ENCODE measurements at regions not wholly inside any gene's neighbourhood (a gene's known extent, or its start where the extent isn't known, plus 50 kb on each side); places are given as distances from the start of the nearest gene placed in this dataset.

GRCh38 chr7:35384761-35385700, 131.1 kb upstream of the TBX20 start:
- no peak for DNase-seq

- no peak for DNase-seq
These were observed 126.9 kb upstream of the TBX20 start for GRCh38 chr7:35380739-35381224.

GRCh38 chr7:35379481-35379880, 125.6 kb upstream of the TBX20 start:
- no peak for DNase-seq

GRCh38 chr7:35375516-35375915, 121.6 kb upstream of the TBX20 start:
- DNase-seq: no peak

GRCh38 chr7:35374858-35375257, 121.0 kb upstream of the TBX20 start:
- DNase-seq: no peak

- DNase-seq: no peak
These were observed 117.3 kb upstream of the TBX20 start for GRCh38 chr7:35371221-35371620.

GRCh38 chr7:35370687-35371086, 116.8 kb upstream of the TBX20 start:
- DNase-seq: no peak

GRCh38 chr7:35366167-35367155, 112.6 kb upstream of the TBX20 start:
- DNase-seq: no peak

- no peak for DNase-seq
These were observed 111.6 kb upstream of the TBX20 start for GRCh38 chr7:35365523-35365922.

- no peak for DNase-seq
These were observed 108.4 kb upstream of the TBX20 start for GRCh38 chr7:35362341-35362740.

- no peak for DNase-seq
These were observed 105.5 kb upstream of the TBX20 start for GRCh38 chr7:35359423-35359822.

- no peak for DNase-seq
These were observed 102.6 kb upstream of the TBX20 start for GRCh38 chr7:35356495-35356894.

GRCh38 chr7:35355911-35356310, 102.0 kb upstream of the TBX20 start:
- no peak for DNase-seq

GRCh38 chr7:35355199-35355598, 101.3 kb upstream of the TBX20 start:
- no peak for DNase-seq

- DNase-seq: no peak
These were observed 99.6 kb upstream of the TBX20 start for GRCh38 chr7:35353481-35353880.

GRCh38 chr7:35351466-35351865, 97.6 kb upstream of the TBX20 start:
- DNase-seq: no peak

- DNase-seq: no peak
These were observed 94.9 kb upstream of the TBX20 start for GRCh38 chr7:35348611-35349400.

GRCh38 chr7:35342786-35343185, 88.9 kb upstream of the TBX20 start:
- DNase-seq: no peak

- DNase-seq: no peak
These were observed 85.9 kb upstream of the TBX20 start for GRCh38 chr7:35339811-35340210.

GRCh38 chr7:35336444-35336843, 82.5 kb upstream of the TBX20 start:
- no peak for DNase-seq

GRCh38 chr7:35334506-35334905, 80.6 kb upstream of the TBX20 start:
- no peak for DNase-seq

GRCh38 chr7:35333265-35333664, 79.4 kb upstream of the TBX20 start:
- DNase-seq: no peak
